ENCODE measurements at regions not wholly inside any gene's neighbourhood (a gene's known extent, or its start where the extent isn't known, plus 50 kb on each side); places are given as distances from the start of the nearest gene placed in this dataset.

DNA sequence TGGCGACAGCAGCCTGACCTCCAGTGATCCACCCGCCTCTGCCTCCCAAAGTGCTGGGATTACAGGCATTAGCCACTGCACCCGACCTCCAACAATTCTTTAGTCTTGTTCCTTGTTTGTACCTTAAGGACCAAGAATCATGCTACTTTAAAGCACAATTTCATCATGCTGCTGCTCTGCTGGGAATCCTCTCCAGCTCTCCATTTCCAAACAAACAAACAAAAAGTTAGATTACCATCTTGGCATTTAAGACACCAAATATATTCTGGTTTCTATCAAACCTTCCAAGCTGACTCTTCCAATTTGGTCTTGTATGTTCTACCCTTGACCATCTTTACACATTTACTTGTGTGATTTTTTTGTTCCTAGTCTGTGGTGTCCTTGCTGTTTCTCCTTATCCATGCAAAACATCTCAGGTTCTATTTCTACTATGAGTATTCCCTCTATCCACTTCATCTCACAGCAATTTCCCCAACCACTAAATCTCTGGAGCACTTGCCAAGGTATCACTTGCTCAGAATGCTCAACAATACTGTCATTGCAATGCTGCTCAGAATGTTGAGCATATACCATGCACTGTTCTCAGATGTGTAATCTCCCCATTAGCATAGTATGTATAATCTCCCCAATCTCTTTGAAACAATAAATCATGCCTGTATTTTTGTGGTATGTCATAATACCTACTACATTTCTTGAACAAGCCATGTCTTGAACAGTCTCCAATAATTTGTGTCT, 73.2 kb upstream of the GALNT5 start:
- no peak for DNase-seq

DNA sequence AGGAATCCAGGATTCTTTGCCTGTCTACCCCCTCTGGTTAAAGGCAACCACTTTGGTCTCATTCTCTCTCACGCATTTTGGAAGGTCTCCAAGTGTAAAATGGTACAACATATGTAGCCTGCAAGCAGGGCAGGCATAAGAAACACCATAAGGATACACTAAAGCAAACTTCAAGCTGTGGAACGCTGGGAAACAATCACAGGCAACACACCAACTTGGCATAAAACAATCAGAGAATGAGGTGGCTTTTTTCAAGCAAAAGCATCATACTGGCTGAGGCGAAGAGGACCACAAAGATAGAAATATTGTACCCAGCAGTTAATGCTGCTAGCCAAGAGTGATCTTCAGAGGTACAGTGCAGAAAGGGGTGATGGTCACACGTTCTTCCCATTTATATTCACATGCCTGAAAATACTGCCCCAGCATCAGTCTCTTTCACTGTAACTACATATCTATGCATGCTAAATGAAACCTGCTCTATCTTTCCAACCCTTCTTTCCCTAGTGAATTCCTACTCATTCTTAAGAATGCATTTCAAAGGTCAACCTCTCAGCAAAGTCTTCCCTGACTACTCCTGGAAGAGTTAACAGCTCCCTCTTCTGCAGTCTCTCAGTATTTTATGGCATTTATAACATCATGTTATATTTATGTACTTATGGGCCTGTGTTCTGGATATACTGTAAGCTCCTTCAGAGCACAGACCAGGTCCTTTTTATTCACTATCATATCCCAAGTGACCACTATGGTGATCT, 71.9 kb upstream of the GALNT5 start:
- DNase-seq, result no peak

DNA sequence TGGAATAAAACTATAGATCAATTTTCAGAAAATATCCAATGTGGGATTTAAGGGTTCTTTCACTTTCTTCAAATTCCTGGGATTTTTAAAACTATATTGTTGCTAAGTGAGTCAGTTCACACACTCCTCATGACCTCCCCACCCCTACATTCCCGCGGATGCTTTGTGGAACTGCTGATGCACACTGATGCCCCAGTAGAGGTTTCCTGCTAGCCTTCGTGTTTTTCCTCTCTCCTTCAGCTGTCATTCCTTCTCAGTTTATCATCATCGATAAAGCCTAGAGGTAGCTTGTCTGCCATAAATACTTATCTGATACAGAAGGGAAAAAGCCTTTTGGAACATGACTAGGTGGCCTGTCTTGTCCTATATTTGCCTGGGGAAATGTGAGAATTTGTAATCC, 67.4 kb upstream of the GALNT5 start:
- no peak for DNase-seq

GRCh38 chr2:157191186-157191585, 66.3 kb upstream of the GALNT5 start:
- DNase-seq, result no peak

GRCh38 chr2:157192445-157193423, 64.8 kb upstream of the GALNT5 start:
- DNase-seq, result no peak

GRCh38 chr2:157193461-157193860, 64.0 kb upstream of the GALNT5 start:
- no peak for DNase-seq

DNA sequence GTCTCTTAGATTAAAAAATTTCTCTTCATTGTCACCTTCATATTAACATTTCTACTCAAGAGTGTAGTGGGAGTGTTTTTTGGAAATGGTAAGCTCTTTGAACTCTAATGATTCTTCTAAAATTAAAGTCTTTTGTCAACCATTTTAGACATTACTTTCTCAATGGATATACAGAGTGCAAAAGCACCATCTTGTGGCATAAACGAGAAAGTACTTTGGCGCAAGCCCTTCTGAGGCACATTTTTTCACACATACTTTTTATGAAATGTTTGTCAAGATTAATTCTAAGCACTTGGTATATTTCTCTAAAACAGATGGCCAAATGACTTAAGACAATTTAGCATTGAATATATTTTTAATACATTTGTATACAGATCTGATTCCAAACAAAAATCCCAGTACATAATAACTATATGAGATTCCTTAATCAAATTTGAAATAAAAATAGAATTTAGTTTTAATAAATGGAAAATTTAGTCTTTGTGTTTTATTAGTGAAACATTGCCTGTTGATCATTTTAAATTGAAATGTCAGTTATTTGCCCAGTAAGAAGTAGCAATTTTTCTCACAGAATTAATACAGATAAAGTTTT, 63.3 kb upstream of the GALNT5 start:
- peak in 5 of 56 donors; percentile 3 to 69 (median 10) for DNase-seq

DNA sequence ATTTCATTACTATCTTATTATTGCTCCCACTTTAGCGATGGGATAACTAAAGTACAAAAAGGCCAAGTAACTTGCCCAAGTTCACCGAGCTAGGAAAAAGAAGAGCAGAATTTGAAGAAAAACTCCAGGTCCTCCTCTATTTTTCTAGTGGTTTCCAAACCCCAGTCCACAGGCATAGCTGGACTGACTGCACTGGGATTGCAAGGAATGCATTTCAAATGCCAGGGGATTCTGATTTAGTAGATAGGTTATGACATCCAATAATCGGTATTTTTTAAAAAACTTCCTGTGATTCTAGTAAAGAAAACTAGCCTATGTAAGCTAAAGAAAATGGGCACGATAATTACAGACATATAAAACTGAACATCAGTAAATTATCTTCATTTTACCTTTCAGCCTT, 62.7 kb upstream of the GALNT5 start:
- no peak for DNase-seq

DNA sequence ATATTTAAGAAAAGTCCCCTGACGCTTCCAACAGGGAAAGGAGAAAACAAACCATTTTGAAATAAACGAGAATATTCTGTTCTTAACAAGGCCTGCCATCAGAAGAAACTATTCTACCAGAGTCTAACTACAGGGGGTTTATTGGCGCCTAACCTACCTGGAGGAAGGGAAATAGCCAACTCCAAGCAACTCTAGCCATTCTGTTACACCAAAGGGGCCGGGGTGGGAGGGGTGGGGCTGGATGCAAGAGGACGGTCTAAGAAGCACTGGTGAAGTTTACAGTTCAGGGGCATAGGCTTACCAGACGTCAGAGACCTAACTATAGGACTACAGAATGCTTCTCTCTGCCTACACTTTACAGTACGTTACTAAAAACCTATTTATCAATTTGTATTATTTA, 60.5 kb upstream of the GALNT5 start:
- no peak for DNase-seq

DNA sequence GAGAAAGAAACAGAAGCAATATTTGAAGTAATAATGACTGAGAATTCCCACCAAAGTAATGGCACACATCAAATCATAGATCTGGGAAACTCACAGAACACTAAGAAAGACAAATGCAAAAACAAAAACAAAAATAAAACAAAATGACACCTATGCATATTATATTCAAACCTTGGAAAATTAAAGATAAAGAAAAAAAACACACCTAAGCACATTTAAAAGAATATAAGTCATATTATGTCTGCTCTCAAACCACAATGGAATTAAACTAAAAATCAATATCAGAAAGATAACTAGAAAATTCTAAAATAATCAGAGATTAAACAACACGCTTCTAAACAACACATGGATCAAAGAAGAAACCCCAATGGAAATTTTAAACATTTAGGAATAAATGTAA, 59.7 kb upstream of the GALNT5 start:
- DNase-seq, result no peak

GRCh38 chr2:157203651-157204050, 53.9 kb upstream of the GALNT5 start:
- DNase-seq, result no peak

- no peak for DNase-seq
Measured at GRCh38 chr2:157204401-157204800, 53.1 kb upstream of the GALNT5 start.

DNA sequence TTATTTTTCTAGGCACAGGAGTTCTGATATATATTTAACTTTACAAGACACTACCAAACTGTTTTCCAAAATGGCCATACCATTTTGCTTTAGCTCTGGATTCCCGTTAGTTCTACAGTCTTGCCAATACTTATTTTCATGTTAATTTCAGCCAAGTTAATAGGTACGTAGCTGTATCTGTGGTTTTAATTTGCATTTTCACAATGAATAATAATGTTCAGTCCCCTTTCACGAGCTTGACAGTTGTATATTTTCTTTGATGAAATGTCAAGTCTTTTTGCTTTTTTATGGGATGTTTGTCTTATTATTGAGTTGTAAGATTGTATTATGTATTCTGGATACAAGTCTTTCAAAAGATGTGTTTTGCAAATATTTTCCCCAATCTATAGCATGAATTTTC, 50.6 kb upstream of the GALNT5 start:
- DNase-seq, result no peak
